Activated CD4-positive, alpha-beta T cell treated with anti-CD3 and anti-CD28 coated beads for 36 hours (primary cell): ENCODE measurements at regions not wholly inside any gene's neighbourhood (a gene's known extent, or its start where the extent isn't known, plus 50 kb on each side); places are given as distances from the start of the nearest gene placed in this dataset.
"Not testable (repeated sequence)": the region's sequence is repeated elsewhere in the genome, so short reads cannot be mapped to it uniquely, and the experiment has no call there.

Experiments
- ATAC-seq: fragments of 200-7000 bp; cut with Tn5 transposase; one replicate; pipeline ENCODE4 v1.10.0; 2021; ENCODE audit warnings: mild to moderate bottlenecking, moderate library complexity
- CTCF ChIA-PET: fragments of 350-600 bp; sonication (Branson Sonifier 250); formaldehyde crosslinking; loops from one replicate; lab custom pipeline; 2021; ENCODE audit warnings: antibody characterized with exemption; lab: Charles Lee
- POLR2A ChIA-PET: fragments of 350-600 bp; sonication (Branson Sonifier 250); formaldehyde crosslinking; loops from one replicate; lab custom pipeline; 2021; ENCODE audit warnings: antibody characterized with exemption, inconsistent platforms; lab: Charles Lee
- DNase-seq: peaks from one replicate; pipeline ENCODE4 v3.0.0-alpha.2; 2020
- H3K27ac Mint-ChIP-seq: one replicate; pipeline ENCODE4 v1.8.0; 2021; ENCODE audit warnings: mixed read lengths
- H3K27me3 Mint-ChIP-seq: one replicate; pipeline ENCODE4 v1.8.0; 2021; ENCODE audit warnings: mixed read lengths
- H3K36me3 Mint-ChIP-seq: one replicate; pipeline ENCODE4 v1.8.0; 2021; ENCODE audit warnings: low read depth, mixed read lengths
- H3K4me1 Mint-ChIP-seq: one replicate; pipeline ENCODE4 v1.8.0; 2021; ENCODE audit warnings: mixed read lengths
- H3K4me3 Mint-ChIP-seq: one replicate; pipeline ENCODE4 v1.8.0; 2021; ENCODE audit warnings: mild to moderate bottlenecking, moderate library complexity, mixed read lengths
- H3K9me3 Mint-ChIP-seq: one replicate; pipeline ENCODE4 v1.8.0; 2021; ENCODE audit warnings: low read depth, mixed read lengths
- intact Hi-C, 2 experiments: fragments of 100-400 bp; cut with DNase I in 1 of 2; cut with micrococcal nuclease in 1 of 2; formaldehyde crosslinking; loops; one replicate each; pipeline versions ENCODE4 v1.14.2 to v1.15.1; 2022 to 2024; cut with DNase I, micrococcal nuclease

DNA sequence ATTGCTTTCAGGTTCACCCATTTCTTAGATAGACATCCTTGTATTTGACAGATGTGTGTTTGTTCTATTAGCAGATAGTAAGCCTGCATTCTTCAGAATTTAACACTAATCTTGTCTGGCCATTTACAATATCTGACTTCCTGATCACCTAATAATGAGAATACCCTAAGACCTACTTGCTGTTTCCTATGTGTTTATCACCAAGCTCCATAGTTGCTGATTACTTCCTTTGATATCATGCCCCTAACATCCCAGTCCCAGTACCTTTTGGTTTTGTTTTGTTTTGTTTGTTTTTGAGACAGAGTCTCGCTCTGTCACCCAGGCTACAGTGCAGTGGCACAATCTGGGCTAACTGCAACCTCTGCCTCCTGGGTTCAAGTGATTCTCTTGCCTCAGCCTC is 143.6 kb upstream of the DST start:
- ATAC-seq (no peak), DNase-seq (no peak)
- no peaks in the 10 kb centered on the region for H3K9me3 Mint-ChIP-seq
- H3K27ac Mint-ChIP-seq, result no peak overlapping the region
- no peaks in the 10 kb centered on the region for H3K36me3 Mint-ChIP-seq
- H3K4me1 Mint-ChIP-seq, result no peaks in the 10 kb centered on the region
- CTCF ChIA-PET, result interaction anchor here (0.6 kb wide), 1 partner anchor 35 kb away, joined by 3 read pairs; no protein-coding TSS in a partner anchor
- H3K4me3 Mint-ChIP-seq, result no peak overlapping the region
- H3K27me3 Mint-ChIP-seq, result peaks cover 2% of the 10 kb centered on the region
- POLR2A ChIA-PET, result no interaction called here
- intact Hi-C loops, result no loop called here

DNA sequence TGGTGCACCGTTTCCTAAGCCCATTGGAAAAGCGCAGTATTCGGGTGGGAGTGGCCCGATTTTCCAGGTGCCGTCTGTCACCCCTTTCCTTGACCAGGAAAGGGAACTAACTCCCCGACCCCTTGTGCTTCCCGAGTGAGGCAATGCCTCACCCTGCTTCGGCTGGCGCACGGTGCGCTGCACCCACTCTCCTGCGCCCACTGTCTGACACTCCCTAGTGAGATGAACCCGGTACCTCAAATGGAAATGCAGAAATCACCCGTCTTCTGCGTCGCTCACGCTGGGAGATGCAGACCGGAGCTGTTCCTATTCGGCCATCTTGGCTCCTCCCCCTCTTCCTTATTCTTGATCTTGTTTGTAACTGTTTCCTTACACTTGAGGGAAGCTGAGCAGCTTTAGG is 142.8 kb upstream of the DST start:
- intact Hi-C loops, ATAC-seq, CTCF ChIA-PET, POLR2A ChIA-PET, H3K4me1 Mint-ChIP-seq, H3K4me3 Mint-ChIP-seq, H3K36me3 Mint-ChIP-seq, H3K9me3 Mint-ChIP-seq, H3K27me3 Mint-ChIP-seq, DNase-seq, H3K27ac Mint-ChIP-seq: not testable (repeated sequence)

DNA sequence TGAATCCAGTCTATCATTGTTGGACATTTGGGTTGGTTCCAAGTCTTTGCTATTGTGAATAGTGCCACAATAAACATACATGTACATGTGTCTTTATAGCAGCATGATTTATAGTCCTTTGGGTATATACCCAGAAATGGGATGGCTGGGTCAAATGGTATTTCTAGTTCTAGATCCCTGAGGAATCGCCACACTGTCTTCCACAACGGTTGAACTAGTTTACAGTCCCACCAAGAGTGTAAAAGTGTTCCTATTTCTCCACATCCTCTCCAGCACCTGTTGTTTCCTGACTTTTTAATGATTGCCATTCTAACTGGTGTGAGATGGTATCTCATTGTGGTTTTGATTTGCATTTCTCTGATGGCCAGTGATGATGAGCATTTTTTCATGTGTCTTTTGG is 137.4 kb upstream of the DST start:
- H3K27me3 Mint-ChIP-seq, DNase-seq, H3K4me3 Mint-ChIP-seq, POLR2A ChIA-PET, intact Hi-C loops, ATAC-seq, H3K9me3 Mint-ChIP-seq, CTCF ChIA-PET, H3K36me3 Mint-ChIP-seq, H3K4me1 Mint-ChIP-seq, H3K27ac Mint-ChIP-seq: not testable (repeated sequence)

DNA sequence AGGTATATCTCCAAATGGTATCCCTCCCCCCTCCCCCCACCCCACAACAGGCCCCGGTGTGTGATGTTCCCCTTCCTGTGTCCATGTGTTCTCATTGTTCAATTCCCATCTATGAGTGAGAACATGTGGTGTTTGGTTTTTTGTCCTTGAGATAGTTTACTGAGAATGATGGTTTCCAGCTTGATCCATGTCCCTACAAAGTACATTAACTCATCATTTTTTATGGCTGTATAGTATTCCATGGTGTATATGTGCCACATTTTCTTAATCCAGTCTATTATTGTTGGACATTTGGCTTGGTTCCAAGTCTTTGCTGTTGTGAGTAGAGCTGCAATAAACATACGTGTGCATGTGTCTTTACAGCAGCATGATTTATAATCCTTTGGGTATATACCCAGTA is 135.8 kb upstream of the DST start:
- H3K4me3 Mint-ChIP-seq, ATAC-seq, H3K27me3 Mint-ChIP-seq, H3K36me3 Mint-ChIP-seq, H3K27ac Mint-ChIP-seq, POLR2A ChIA-PET, DNase-seq, H3K4me1 Mint-ChIP-seq, CTCF ChIA-PET, intact Hi-C loops, H3K9me3 Mint-ChIP-seq: not testable (repeated sequence)

DNA sequence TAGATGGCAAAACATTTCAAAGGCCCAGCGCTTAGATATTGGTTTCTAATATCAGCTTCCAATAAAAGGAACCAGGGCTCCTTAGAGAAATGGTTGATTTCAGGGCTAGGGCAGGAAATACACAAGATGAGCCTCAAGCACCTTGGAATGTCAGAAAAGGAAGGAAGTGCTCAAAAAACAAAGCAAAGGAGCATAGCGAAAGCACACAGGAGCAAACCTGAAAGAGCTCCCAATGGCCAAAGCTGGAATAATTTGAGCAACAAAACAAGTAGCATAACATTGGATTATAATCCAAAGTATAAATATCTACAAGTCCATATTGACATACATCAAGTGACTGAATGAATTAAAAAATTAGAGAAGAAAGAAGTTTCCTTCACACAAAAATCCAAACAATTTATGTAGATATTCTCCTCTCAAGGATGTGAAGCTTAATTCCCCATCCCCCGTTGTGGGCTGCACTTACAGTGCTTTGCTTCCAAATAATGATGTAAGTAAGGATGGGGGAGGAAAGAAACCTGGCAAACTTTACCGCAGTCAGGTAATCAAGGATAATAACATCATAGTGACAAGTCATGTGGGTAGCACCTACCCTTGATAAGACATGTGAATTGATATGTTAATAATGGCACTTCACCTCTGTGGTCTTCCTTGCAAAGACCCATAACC is 132.9 kb upstream of the DST start:
- Mint-ChIP-seq H3K27ac (no peak overlapping the region), H3K27me3 (no peaks in the 10 kb centered on the region), H3K4me3 (no peak overlapping the region), H3K36me3 (no peaks in the 10 kb centered on the region), H3K4me1 (no peaks in the 10 kb centered on the region), H3K9me3 (no peaks in the 10 kb centered on the region)
- no peak for DNase-seq
- ChIA-PET POLR2A (no interaction called here), CTCF (no interaction called here)
- ATAC-seq, result no peak
- intact Hi-C loops, result no loop called here

DNA sequence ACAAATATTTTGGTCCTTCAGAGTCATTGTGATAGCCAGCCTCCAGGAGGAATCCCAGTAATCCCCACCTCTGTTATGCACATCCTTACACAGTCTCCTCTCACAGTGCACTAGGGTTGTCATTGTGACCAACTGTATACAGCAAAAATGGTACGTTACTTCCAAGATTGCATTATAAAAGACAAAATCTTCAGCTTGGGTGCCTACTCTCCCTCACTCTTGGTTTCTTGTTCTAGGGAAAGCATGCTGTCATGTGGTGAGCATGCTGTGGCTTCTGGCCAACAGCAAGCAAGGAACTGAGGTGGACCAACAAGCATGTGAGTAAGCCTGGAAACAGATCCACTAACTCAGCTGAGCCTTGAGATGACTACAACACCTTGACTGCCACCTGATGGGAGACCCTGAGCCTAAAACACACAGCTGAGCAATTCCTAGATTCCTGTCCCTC is 130.1 kb upstream of the DST start:
- DNase-seq (no peak), ATAC-seq (no peak)
- Mint-ChIP-seq H3K36me3 (no peaks in the 10 kb centered on the region), H3K4me3 (no peak overlapping the region), H3K27me3 (no peaks in the 10 kb centered on the region), H3K9me3 (no peaks in the 10 kb centered on the region), H3K4me1 (no peaks in the 10 kb centered on the region), H3K27ac (no peak overlapping the region)
- intact Hi-C loops, result no loop called here
- POLR2A ChIA-PET, result no interaction called here
- CTCF ChIA-PET, result no interaction called here

DNA sequence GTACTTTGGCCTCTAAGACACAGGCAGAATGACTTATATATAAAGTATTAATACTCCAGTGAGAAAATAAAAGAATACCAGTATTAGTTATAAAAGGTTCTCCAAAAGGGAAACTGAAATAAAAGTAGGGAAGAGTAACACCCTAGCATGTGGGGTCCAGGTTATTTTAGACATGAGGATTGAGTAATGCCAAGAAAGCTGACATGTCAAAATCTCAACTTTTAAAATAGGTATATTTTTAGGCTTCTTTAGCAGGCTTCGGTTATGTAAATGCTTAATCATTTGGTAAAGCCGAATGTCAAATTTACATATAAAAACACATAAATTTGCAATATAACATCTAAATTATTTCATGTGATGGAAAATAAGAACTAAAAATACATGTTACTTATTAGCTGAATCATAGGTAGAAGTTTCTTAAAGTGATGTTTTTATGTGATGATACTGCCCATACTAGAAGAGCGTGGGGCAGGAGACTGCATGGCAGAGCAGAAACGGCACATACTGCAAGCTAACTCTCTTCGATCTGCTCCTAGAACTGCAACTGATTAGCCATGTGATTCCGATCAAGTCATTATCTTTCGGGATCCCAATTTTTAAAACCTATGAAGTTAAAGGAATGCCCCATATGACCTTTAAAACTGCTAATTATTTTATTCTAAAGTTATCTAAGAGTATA is 129.4 kb upstream of the DST start:
- DNase-seq (no peak), ATAC-seq (no peak)
- H3K4me1 Mint-ChIP-seq, result no peaks in the 10 kb centered on the region
- H3K27ac Mint-ChIP-seq, result no peak overlapping the region
- intact Hi-C loops, result no loop called here
- H3K4me3 Mint-ChIP-seq, result no peak overlapping the region
- no peaks in the 10 kb centered on the region for H3K36me3 Mint-ChIP-seq
- no peaks in the 10 kb centered on the region for H3K27me3 Mint-ChIP-seq
- no peaks in the 10 kb centered on the region for H3K9me3 Mint-ChIP-seq
- POLR2A ChIA-PET, result no interaction called here
- CTCF ChIA-PET, result interaction anchor here (0.6 kb wide), 1 partner anchor 26 kb away, joined by 3 read pairs; no protein-coding TSS in a partner anchor

DNA sequence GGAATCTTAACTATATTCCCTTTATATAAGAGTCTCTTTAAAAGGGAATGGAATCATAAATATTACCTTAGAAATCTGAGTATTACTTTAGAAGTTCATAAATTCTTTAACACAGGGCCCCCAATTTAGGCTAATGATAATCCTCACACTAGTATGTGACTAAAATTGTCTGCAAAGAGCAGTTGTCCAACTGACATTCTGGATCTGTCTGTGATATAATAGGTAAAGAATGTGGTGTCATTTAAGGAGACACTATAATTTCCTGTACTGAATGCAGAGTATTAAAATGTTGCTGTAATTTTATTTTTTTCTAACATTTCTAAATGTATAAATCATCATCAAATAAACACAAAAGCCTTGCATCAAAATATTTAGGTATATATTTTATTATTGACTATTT is 128.5 kb upstream of the DST start:
- POLR2A ChIA-PET, result no interaction called here
- intact Hi-C loops, result no loop called here
- no peaks in the 10 kb centered on the region for H3K9me3 Mint-ChIP-seq
- ATAC-seq, result no peak
- no peaks in the 10 kb centered on the region for H3K36me3 Mint-ChIP-seq
- H3K4me3 Mint-ChIP-seq, result no peak overlapping the region
- no peak overlapping the region for H3K27ac Mint-ChIP-seq
- no peaks in the 10 kb centered on the region for H3K27me3 Mint-ChIP-seq
- CTCF ChIA-PET, result no interaction called here
- no peak for DNase-seq
- no peaks in the 10 kb centered on the region for H3K4me1 Mint-ChIP-seq

DNA sequence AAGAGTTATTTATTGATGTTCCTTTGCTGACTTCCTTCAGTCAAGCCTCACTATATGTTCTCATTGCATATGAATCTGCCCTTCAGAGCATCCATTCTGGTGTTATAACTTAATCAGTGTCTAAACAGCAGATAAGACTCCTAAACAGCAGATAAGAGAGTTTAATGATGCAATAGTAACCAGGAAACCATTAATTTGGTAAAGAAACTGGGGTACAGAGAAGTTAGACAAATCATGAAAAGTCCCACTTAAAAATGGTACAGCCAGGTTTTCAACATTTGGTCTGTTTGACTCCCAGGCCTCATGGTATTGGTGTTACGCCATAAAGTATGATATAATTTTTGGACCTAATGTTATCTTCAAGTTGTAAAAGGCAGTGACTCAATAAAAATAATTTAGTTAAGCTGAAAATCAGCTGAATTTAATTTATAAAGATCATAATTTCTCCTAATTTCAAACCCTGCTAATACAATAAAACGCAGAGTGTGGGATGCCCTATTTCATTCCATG is 127.4 kb upstream of the DST start:
- H3K4me1 Mint-ChIP-seq, result no peaks in the 10 kb centered on the region

DNA sequence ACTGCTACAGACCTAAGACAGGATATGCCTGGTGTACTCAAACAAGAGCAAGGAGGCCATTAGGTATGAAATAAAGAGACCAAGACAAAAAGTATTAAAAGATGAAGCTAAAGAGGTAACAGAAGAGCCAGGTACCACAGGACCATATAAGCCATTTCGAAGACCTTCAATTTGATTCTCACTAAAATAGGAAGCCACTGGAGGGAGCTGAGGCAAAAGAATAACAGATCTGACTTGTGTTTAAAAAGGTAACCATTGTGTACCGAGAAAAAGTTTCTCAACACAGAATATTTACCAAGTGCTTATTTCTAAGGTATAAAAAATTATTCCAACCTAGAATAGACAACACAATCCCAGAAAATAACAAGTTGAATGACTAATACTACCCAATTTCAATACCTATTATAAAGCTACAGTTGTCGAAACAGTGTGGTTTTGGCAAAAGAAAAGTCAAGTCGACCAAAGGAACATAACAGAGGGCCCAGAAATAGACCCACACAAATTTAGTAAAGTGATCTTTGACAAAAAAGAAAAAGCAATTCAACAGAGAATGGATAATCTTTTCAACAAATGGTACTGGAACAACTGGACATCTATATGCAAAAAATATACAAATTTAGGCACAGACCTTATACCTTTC is 125.3 kb upstream of the DST start:
- CTCF ChIA-PET, result no interaction called here
- H3K36me3 Mint-ChIP-seq, result no peaks in the 10 kb centered on the region

More for the DNA sequence above, 127.4 kb upstream of the DST start:
- POLR2A ChIA-PET, result no interaction called here
- Mint-ChIP-seq H3K27ac (no peak overlapping the region), H3K4me3 (no peak overlapping the region), H3K9me3 (no peaks in the 10 kb centered on the region), H3K27me3 (no peaks in the 10 kb centered on the region), H3K36me3 (no peaks in the 10 kb centered on the region)
- DNase-seq (no peak), ATAC-seq (no peak)
- CTCF ChIA-PET, result no interaction called here
- intact Hi-C loops, result no loop called here

DNA sequence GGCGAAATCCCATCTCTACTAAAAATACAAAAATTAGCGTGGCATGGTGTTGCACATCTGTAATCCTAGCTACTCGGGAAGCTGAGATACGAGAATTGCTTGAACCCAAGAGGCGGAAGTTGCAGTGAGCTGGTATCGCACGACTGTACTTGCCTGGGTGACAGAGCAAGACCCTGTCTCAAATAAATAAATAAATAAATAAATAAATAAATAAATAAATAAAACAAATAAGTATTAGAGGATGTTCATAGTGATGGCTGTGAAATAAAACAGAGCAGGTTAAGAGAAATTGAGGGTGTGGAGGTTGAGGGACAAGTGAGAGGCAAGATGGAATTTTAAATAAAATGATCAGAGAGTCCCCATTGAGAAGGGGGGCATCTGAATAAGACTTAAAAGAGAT is 124.7 kb upstream of the DST start:
- ChIA-PET POLR2A (no interaction called here), CTCF (no interaction called here)
- intact Hi-C loops, result no loop called here
- DNase-seq (no peak), ATAC-seq (no peak)
- H3K4me1 Mint-ChIP-seq, result no peaks in the 10 kb centered on the region
- no peak overlapping the region for H3K4me3 Mint-ChIP-seq
- no peaks in the 10 kb centered on the region for H3K27me3 Mint-ChIP-seq
- no peaks in the 10 kb centered on the region for H3K36me3 Mint-ChIP-seq
- no peak overlapping the region for H3K27ac Mint-ChIP-seq
- no peaks in the 10 kb centered on the region for H3K9me3 Mint-ChIP-seq

More for the DNA sequence above, 125.3 kb upstream of the DST start:
- ATAC-seq (no peak), DNase-seq (no peak)
- Mint-ChIP-seq H3K4me1 (no peaks in the 10 kb centered on the region), H3K27ac (no peak overlapping the region), H3K9me3 (no peaks in the 10 kb centered on the region), H3K27me3 (no peaks in the 10 kb centered on the region), H3K4me3 (no peak overlapping the region)
- intact Hi-C loops, result no loop called here
- POLR2A ChIA-PET, result no interaction called here

DNA sequence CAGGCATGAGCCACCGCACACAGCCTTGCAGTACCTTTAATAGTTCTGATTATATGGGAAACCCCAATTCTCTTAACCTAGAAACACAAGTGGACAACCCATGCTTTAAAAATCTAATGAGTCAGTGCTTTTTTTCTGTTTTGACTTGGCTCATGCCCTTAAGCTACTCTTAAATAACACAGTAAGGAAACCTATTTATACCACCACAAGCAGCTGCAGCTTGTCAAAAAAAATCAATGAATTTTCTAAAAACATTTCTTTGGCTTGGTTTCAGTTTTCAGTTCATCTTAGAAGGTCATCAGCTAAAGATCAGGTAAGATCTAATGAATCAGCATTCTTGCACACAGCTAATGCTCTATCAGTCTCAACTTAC is 124.1 kb upstream of the DST start:
- no peaks in the 10 kb centered on the region for H3K27me3 Mint-ChIP-seq
- no peak for ATAC-seq
- H3K27ac Mint-ChIP-seq, result no peak overlapping the region
- ChIA-PET CTCF (no interaction called here), POLR2A (no interaction called here)
- DNase-seq, result no peak
- no peak overlapping the region for H3K4me3 Mint-ChIP-seq
- H3K36me3 Mint-ChIP-seq, result no peaks in the 10 kb centered on the region
- intact Hi-C loops, result no loop called here
- no peaks in the 10 kb centered on the region for H3K9me3 Mint-ChIP-seq
- H3K4me1 Mint-ChIP-seq, result no peaks in the 10 kb centered on the region
